HCT116 (cell line): ENCODE measurements at regions not wholly inside any gene's neighbourhood (a gene's known extent, or its start where the extent isn't known, plus 50 kb on each side); places are given as distances from the start of the nearest gene placed in this dataset.

Experiments
- EGR1 ChIP-seq: IDR thresholded peaks from 2 replicates; pipeline ENCODE4 v1.6.1; 2012; ENCODE audit warnings: low read depth
- EZH2 ChIP-seq: fragments of 200-600 bp; sonication (generic); IDR thresholded peaks from 2 replicates; pipeline ENCODE4 v1.6.1; 2017; ENCODE audit warnings: antibody characterized with exemption, mixed run types
- POLR2A ChIP-seq: IDR thresholded peaks from 2 replicates; pipeline ENCODE4 v1.7.0; 2011; ENCODE audit warnings: borderline replicate concordance; ENCODE audit not compliant: insufficient read depth, insufficient read length; ENCODE audit errors: extremely low read depth
- POLR2AphosphoS5 ChIP-seq: IDR thresholded peaks from 2 replicates; pipeline ENCODE4 v1.6.1; 2011; ENCODE audit warnings: mild to moderate bottlenecking, low read depth, low read length, moderate library complexity
- TCF7L2 ChIP-seq: IDR thresholded peaks from 2 replicates; pipeline ENCODE4 v1.7.0; 2011; ENCODE audit warnings: borderline replicate concordance, inconsistent platforms; ENCODE audit not compliant: insufficient read depth, insufficient read length; ENCODE audit errors: extremely low read depth
- YY1 ChIP-seq: IDR thresholded peaks from 2 replicates; pipeline ENCODE4 v1.6.1; 2011; ENCODE audit warnings: low read length, low read depth, moderate library complexity, mild to moderate bottlenecking; ENCODE audit not compliant: insufficient replicate concordance; ENCODE audit errors: extremely low read depth
- ZNF274 ChIP-seq: fragments of 200-500 bp; sonication (Bioruptor generic); IDR thresholded peaks from 2 replicates; pipeline ENCODE4 v1.6.1; 2014; ENCODE audit warnings: mild to moderate bottlenecking, low read depth, low read length, inconsistent platforms
- TF ChIP-seq, protein P1 (sequence below), 3 experiments: fragments of 200-600 bp in 1 of 3; sonication (generic) in 1 of 3; IDR thresholded peaks in 2 of 3; conservative IDR thresholded peaks in 1 of 3; 2 replicates each; pipeline ENCODE4 v1.5.1; 2012 to 2017; ENCODE audit warnings: low read depth in 2 of 3, low read length in 2 of 3, antibody characterized with exemption in 1 of 3, borderline replicate concordance in 1 of 3, control low read depth in 1 of 3, mild to moderate bottlenecking in 1 of 3, mixed read lengths in 1 of 3, mixed run types in 1 of 3, moderate library complexity in 1 of 3; ENCODE audit not compliant: insufficient read depth in 1 of 3
- TF ChIP-seq, protein P2 (sequence below): IDR thresholded peaks from 2 replicates; pipeline ENCODE4 v1.6.1; 2011; ENCODE audit warnings: mild to moderate bottlenecking, low read length, moderate library complexity; ENCODE audit not compliant: insufficient replicate concordance; ENCODE audit errors: extremely low read depth
- TF ChIP-seq, protein P3 (sequence below): IDR thresholded peaks from 2 replicates; pipeline ENCODE4 v1.6.1; 2012
- TF ChIP-seq, protein P4 (sequence below): IDR thresholded peaks from 2 replicates; pipeline ENCODE4 v1.6.1; 2012; ENCODE audit warnings: low read depth

DNA sequence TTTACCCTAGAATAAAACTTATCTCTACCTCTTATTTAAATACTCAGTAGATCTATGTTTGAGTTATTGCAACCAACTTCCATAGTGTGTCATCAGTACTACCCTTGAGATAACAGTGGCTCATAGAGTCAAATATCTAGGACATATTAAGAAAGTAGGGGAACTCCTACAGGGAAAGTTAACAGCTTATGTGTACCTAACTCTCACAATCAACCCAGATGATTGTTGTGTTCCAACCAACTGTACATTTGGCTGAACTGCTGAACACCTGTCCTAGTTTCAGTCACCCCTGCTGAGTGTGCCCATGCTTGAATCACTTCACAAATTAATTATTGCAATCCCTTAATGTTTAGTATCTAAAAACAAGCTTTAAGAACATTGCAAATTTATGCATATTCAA lies 244.2 kb upstream of the GRID2 start:
- TF ChIP-seq EGR1 (no peak), TCF7L2 (no peak), POLR2A (no peak), POLR2AphosphoS5 (no peak), YY1 (no peak), EZH2 (no peak), ZNF274 (no peak)
- TF ChIP-seq, protein P1, sequence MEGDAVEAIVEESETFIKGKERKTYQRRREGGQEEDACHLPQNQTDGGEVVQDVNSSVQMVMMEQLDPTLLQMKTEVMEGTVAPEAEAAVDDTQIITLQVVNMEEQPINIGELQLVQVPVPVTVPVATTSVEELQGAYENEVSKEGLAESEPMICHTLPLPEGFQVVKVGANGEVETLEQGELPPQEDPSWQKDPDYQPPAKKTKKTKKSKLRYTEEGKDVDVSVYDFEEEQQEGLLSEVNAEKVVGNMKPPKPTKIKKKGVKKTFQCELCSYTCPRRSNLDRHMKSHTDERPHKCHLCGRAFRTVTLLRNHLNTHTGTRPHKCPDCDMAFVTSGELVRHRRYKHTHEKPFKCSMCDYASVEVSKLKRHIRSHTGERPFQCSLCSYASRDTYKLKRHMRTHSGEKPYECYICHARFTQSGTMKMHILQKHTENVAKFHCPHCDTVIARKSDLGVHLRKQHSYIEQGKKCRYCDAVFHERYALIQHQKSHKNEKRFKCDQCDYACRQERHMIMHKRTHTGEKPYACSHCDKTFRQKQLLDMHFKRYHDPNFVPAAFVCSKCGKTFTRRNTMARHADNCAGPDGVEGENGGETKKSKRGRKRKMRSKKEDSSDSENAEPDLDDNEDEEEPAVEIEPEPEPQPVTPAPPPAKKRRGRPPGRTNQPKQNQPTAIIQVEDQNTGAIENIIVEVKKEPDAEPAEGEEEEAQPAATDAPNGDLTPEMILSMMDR (IDR thresholded peaks at IDR 0.05 in 2 of 3, conservative IDR thresholded peaks at IDR 0.05 in 1 of 3; ENCODE audit: borderline replicate concordance in 1 of 3, insufficient read depth in 1 of 3, low read depth in 2 of 3, low read length in 2 of 3): no peak
- TF ChIP-seq, protein P2, sequence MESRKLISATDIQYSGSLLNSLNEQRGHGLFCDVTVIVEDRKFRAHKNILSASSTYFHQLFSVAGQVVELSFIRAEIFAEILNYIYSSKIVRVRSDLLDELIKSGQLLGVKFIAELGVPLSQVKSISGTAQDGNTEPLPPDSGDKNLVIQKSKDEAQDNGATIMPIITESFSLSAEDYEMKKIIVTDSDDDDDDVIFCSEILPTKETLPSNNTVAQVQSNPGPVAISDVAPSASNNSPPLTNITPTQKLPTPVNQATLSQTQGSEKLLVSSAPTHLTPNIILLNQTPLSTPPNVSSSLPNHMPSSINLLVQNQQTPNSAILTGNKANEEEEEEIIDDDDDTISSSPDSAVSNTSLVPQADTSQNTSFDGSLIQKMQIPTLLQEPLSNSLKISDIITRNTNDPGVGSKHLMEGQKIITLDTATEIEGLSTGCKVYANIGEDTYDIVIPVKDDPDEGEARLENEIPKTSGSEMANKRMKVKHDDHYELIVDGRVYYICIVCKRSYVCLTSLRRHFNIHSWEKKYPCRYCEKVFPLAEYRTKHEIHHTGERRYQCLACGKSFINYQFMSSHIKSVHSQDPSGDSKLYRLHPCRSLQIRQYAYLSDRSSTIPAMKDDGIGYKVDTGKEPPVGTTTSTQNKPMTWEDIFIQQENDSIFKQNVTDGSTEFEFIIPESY: no peak
- TF ChIP-seq, protein P3, sequence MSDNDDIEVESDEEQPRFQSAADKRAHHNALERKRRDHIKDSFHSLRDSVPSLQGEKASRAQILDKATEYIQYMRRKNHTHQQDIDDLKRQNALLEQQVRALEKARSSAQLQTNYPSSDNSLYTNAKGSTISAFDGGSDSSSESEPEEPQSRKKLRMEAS: no peak
- TF ChIP-seq, protein P4, sequence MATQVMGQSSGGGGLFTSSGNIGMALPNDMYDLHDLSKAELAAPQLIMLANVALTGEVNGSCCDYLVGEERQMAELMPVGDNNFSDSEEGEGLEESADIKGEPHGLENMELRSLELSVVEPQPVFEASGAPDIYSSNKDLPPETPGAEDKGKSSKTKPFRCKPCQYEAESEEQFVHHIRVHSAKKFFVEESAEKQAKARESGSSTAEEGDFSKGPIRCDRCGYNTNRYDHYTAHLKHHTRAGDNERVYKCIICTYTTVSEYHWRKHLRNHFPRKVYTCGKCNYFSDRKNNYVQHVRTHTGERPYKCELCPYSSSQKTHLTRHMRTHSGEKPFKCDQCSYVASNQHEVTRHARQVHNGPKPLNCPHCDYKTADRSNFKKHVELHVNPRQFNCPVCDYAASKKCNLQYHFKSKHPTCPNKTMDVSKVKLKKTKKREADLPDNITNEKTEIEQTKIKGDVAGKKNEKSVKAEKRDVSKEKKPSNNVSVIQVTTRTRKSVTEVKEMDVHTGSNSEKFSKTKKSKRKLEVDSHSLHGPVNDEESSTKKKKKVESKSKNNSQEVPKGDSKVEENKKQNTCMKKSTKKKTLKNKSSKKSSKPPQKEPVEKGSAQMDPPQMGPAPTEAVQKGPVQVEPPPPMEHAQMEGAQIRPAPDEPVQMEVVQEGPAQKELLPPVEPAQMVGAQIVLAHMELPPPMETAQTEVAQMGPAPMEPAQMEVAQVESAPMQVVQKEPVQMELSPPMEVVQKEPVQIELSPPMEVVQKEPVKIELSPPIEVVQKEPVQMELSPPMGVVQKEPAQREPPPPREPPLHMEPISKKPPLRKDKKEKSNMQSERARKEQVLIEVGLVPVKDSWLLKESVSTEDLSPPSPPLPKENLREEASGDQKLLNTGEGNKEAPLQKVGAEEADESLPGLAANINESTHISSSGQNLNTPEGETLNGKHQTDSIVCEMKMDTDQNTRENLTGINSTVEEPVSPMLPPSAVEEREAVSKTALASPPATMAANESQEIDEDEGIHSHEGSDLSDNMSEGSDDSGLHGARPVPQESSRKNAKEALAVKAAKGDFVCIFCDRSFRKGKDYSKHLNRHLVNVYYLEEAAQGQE: no peak
